Mammary epithelial cell (primary cell): ENCODE measurements at regions not wholly inside any gene's neighbourhood (a gene's known extent, or its start where the extent isn't known, plus 50 kb on each side); places are given as distances from the start of the nearest gene placed in this dataset.

Experiments used
- EZH2 ChIP-seq: IDR thresholded peaks from 2 replicates; pipeline ENCODE4 v1.6.1; 2012; ENCODE audit warnings: low read length, inconsistent platforms, borderline replicate concordance
- TF ChIP-seq, protein P1 (sequence below), 2 donors: IDR thresholded peaks in 1 of 2; conservative IDR thresholded peaks in 1 of 2; 2 replicates each; pipeline ENCODE4 v1.5.1; 2011 to 2012; ENCODE audit warnings: inconsistent platforms in 2 of 2, low read length in 2 of 2, mild to moderate bottlenecking in 2 of 2, control low read depth in 1 of 2, low read depth in 1 of 2; ENCODE audit not compliant: insufficient read depth in 1 of 2; ENCODE audit errors: extremely low read depth in 1 of 2

DNA sequence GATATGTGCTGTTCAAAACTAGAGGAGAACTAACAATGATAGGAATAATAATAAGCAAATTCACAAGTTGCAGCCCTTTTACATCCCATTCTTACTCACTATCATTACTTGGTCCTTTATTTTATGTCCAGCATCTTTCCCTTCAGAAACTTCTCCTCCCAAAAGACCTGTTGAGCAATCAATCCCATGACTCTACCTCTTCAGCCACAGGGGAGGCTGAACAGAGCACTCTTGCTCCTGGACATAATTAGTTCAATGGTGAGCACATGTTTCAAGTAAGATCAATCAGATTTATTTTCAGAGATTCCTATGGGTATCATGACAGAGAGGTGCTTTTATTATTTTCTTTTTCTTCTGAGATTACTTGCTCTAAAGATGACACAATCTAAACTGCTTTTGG is 260.0 kb downstream of the COG6 start:
- TF ChIP-seq, protein P1, sequence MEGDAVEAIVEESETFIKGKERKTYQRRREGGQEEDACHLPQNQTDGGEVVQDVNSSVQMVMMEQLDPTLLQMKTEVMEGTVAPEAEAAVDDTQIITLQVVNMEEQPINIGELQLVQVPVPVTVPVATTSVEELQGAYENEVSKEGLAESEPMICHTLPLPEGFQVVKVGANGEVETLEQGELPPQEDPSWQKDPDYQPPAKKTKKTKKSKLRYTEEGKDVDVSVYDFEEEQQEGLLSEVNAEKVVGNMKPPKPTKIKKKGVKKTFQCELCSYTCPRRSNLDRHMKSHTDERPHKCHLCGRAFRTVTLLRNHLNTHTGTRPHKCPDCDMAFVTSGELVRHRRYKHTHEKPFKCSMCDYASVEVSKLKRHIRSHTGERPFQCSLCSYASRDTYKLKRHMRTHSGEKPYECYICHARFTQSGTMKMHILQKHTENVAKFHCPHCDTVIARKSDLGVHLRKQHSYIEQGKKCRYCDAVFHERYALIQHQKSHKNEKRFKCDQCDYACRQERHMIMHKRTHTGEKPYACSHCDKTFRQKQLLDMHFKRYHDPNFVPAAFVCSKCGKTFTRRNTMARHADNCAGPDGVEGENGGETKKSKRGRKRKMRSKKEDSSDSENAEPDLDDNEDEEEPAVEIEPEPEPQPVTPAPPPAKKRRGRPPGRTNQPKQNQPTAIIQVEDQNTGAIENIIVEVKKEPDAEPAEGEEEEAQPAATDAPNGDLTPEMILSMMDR (conservative IDR thresholded peaks at IDR 0.05 in 1 of 2, IDR thresholded peaks at IDR 0.05 in 1 of 2; ENCODE audit: extremely low read depth in 1 of 2, insufficient read depth in 1 of 2, low read depth in 1 of 2, low read length in 2 of 2) = no peak
- TF ChIP-seq EZH2 = no peak
